Upper lobe of left lung (tissue), 6 donors: ENCODE measurements at regions not wholly inside any gene's neighbourhood (a gene's known extent, or its start where the extent isn't known, plus 50 kb on each side); places are given as distances from the start of the nearest gene placed in this dataset.

ENCODE experiments used
- ATAC-seq, 2 donors: fragments of 200-7000 bp; cut with Tn5 transposase; one replicate each; pipeline ENCODE4 v1.9.1; 2022; ENCODE audit warnings: mild to moderate bottlenecking in 2 of 2, moderate library complexity in 2 of 2; ENCODE audit not compliant: low FRiP score in 2 of 2
- DNase-seq, 2 donors: peaks; one replicate each; pipeline ENCODE4 v3.0.0-alpha.2; 2019 to 2020
- H3K27ac ChIP-seq, 4 donors: fragments of 200-600 bp; sonication (generic); one replicate each; pipeline ENCODE4 v1.5.1; 2016 to 2019
- H3K27me3 ChIP-seq, 4 donors: fragments of 200-600 bp; sonication (generic); one replicate each; pipeline ENCODE4 v1.5.1; 2017 to 2019
- H3K36me3 ChIP-seq, 4 donors: fragments of 200-600 bp; sonication (generic); one replicate each; pipeline ENCODE4 v1.5.1; 2016 to 2019
- H3K4me1 ChIP-seq, 4 donors: fragments of 200-600 bp; sonication (generic); one replicate each; pipeline ENCODE4 v1.5.1; 2018 to 2019
- H3K4me3 ChIP-seq, 4 donors: fragments of 200-600 bp; sonication (generic); one replicate each; pipeline ENCODE4 v1.5.1; 2017 to 2019; ENCODE audit warnings: mild to moderate bottlenecking in 2 of 4, moderate library complexity in 1 of 4
- H3K9me3 ChIP-seq, 4 donors: fragments of 200-600 bp; sonication (generic); one replicate each; pipeline ENCODE4 v1.5.1; 2018 to 2019
- EP300 ChIP-seq, 4 donors: sonication (generic); formaldehyde crosslinking; IDR thresholded peaks; one replicate each; pipeline ENCODE4 v1.5.1; 2017; ENCODE audit warnings: antibody characterized with exemption in 4 of 4, control low read depth in 2 of 4
- POLR2A ChIP-seq, 4 donors: fragments of 450-650 bp; IDR thresholded peaks; one replicate each; pipeline ENCODE4 v1.5.1; 2016 to 2017; ENCODE audit warnings: antibody characterized with exemption in 4 of 4, mild to moderate bottlenecking in 2 of 4
- POLR2AphosphoS5 ChIP-seq, 2 donors: sonication (generic); formaldehyde crosslinking; IDR thresholded peaks; one replicate each; pipeline ENCODE4 v1.5.1; 2017; ENCODE audit warnings: antibody characterized with exemption in 2 of 2
- WGBS, 2 donors: methylation state at CpG; one replicate each; pipeline ENCODE4 v1.1.5; 2017 to 2018; 5-methylcytosine and 5-hydroxymethylcytosine counted together
- TF ChIP-seq, protein P1 (sequence below), 6 experiments: fragments of 450-650 bp in 4 of 6; fragments of 200-600 bp in 2 of 6; sonication (generic) in 2 of 6; IDR thresholded peaks; one replicate each; pipeline ENCODE4 v1.5.1; 2016 to 2019; ENCODE audit warnings: antibody characterized with exemption in 6 of 6
- donor health status: DM: no; HTN: no; CAD: no; lungs with moderate emphysema.
- donor health status: DM: no; HTN: yes; CAD: no; lungs with severe emphysema.

DNA sequence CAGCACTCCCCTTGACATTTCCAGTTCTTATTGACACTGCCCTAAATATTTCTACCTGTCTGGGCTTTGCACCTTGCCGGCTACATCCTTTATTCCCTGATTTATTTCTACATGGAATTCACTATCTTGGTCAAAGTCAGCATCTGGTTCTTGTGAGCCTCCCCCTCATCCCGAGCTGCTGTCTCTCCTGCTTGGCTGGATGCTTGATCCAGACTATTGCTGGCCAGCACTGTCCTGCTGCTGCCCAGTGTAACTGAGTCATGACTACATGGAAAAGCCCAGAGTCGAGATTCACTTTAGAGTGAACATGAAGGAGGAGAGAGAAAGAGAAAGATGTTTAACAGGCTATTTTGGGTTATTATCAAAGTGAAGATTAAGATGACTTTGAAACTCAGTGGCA lies 142.2 kb downstream of the OPN5 start:
- no peaks in the 10 kb centered on the region for H3K27me3 ChIP-seq
- ATAC-seq (no peak), DNase-seq (no peak)
- no peaks in the 10 kb centered on the region for H3K4me1 ChIP-seq
- H3K4me3 ChIP-seq = no peak overlapping the region
- TF ChIP-seq EP300 (IDR thresholded peaks at IDR 0.05) (no peak), POLR2AphosphoS5 (IDR thresholded peaks at IDR 0.05) (no peak), POLR2A (IDR thresholded peaks at IDR 0.05) (no peak)
- TF ChIP-seq, protein P1, sequence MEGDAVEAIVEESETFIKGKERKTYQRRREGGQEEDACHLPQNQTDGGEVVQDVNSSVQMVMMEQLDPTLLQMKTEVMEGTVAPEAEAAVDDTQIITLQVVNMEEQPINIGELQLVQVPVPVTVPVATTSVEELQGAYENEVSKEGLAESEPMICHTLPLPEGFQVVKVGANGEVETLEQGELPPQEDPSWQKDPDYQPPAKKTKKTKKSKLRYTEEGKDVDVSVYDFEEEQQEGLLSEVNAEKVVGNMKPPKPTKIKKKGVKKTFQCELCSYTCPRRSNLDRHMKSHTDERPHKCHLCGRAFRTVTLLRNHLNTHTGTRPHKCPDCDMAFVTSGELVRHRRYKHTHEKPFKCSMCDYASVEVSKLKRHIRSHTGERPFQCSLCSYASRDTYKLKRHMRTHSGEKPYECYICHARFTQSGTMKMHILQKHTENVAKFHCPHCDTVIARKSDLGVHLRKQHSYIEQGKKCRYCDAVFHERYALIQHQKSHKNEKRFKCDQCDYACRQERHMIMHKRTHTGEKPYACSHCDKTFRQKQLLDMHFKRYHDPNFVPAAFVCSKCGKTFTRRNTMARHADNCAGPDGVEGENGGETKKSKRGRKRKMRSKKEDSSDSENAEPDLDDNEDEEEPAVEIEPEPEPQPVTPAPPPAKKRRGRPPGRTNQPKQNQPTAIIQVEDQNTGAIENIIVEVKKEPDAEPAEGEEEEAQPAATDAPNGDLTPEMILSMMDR (IDR thresholded peaks at IDR 0.05) = no peak
- no peaks in the 10 kb centered on the region for H3K36me3 ChIP-seq
- WGBS, 2 donors = 63 to 65% methylated on average over 3 of the region's 3 CpGs
- H3K27ac ChIP-seq = no peak overlapping the region
- H3K9me3 ChIP-seq = no peaks in the 10 kb centered on the region

DNA sequence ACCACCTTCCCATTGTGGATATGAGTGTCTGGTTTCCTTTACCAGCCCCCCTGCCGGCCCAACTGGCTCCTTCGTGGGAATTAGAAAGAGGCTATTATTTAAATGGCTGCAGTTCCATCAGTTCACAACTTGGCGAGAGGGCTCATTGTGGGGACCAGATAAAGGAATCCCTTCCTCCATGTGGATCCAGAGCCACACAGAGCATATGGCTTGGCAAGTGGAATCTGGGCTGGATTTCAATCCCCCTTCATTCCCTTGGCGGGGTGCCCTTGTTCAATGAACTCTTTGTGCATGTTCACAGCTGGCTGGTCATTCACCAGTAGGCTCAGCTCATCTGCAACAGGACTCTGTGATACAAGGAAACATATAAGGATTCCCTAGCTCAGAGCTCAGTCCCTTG lies 140.6 kb downstream of the OPN5 start:
- H3K36me3 ChIP-seq = no peaks in the 10 kb centered on the region
- H3K4me1 ChIP-seq = no peaks in the 10 kb centered on the region
- H3K27me3 ChIP-seq = no peaks in the 10 kb centered on the region
- DNase-seq (no peak), ATAC-seq (no peak)
- 63 to 80% methylated on average over 4 of the region's 4 CpGs for WGBS, 2 donors
- no peaks in the 10 kb centered on the region for H3K9me3 ChIP-seq
- H3K4me3 ChIP-seq = no peak overlapping the region
- TF ChIP-seq EP300 (IDR thresholded peaks at IDR 0.05) (no peak), POLR2AphosphoS5 (IDR thresholded peaks at IDR 0.05) (no peak), POLR2A (IDR thresholded peaks at IDR 0.05) (no peak)
- TF ChIP-seq, protein P1 (IDR thresholded peaks at IDR 0.05) = no peak
- H3K27ac ChIP-seq = no peak overlapping the region

DNA sequence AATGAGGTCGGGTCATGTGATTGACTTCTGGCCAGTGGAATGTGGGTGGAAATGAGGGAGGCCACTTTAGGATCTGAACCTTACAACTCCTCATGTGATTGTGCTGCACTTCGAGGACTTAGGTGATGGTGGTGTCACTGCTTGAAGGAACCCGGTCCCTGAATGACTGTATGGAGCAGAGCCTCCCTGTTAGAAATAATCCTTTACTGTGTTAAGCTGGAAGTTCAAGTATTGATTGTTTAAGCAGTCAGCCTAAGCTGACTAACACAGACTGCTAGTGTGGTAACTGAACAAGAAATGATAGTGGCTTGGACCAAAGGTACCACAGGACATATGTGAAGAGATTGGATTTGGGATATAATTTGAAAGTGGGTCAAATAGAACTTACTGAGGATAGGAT lies 138.0 kb downstream of the OPN5 start:
- H3K27me3 ChIP-seq = no peaks in the 10 kb centered on the region
- H3K9me3 ChIP-seq = no peaks in the 10 kb centered on the region
- no peak overlapping the region for H3K27ac ChIP-seq
- DNase-seq = no peak
- H3K4me1 ChIP-seq = no peaks in the 10 kb centered on the region
- TF ChIP-seq EP300 (IDR thresholded peaks at IDR 0.05) = no peak
- TF ChIP-seq POLR2AphosphoS5 (IDR thresholded peaks at IDR 0.05) = no peak
- TF ChIP-seq, protein P1 (IDR thresholded peaks at IDR 0.05) = no peak
- TF ChIP-seq POLR2A (IDR thresholded peaks at IDR 0.05) = no peak
- no peak for ATAC-seq
- H3K36me3 ChIP-seq = no peaks in the 10 kb centered on the region
- WGBS, 2 donors = 67 to 78% methylated on average over 3 of the region's 3 CpGs
- no peak overlapping the region for H3K4me3 ChIP-seq

DNA sequence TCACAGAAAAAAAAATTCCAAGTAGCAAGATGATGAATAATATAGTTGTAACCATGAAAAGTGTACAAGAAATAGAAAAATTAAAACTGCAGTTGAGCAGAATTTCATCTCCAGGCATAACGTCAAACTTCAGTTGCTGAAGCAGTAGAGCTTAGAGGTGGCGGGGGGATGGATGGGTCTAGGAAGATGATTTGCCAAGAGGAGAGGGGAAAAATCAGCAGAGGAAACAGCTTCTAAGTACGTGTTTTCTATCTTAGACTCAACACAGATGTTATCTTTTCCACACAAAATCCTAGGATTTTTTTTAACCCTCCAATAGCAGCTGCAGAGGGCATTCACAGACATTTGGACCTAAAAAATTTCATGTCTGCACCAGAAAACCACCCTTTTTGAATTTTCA lies 136.0 kb downstream of the OPN5 start:
- Histone ChIP-seq H3K36me3 (no peaks in the 10 kb centered on the region), H3K4me3 (no peak overlapping the region), H3K9me3 (no peaks in the 10 kb centered on the region), H3K27me3 (no peaks in the 10 kb centered on the region), H3K27ac (no peak overlapping the region), H3K4me1 (no peaks in the 10 kb centered on the region)
- WGBS, 2 donors = 60 to 63% methylated on average over 3 of the region's 3 CpGs
- TF ChIP-seq EP300 (IDR thresholded peaks at IDR 0.05) (no peak), POLR2AphosphoS5 (IDR thresholded peaks at IDR 0.05) (no peak), POLR2A (IDR thresholded peaks at IDR 0.05) (no peak)
- TF ChIP-seq, protein P1 (IDR thresholded peaks at IDR 0.05) = no peak
- ATAC-seq = no peak
- no peak for DNase-seq

DNA sequence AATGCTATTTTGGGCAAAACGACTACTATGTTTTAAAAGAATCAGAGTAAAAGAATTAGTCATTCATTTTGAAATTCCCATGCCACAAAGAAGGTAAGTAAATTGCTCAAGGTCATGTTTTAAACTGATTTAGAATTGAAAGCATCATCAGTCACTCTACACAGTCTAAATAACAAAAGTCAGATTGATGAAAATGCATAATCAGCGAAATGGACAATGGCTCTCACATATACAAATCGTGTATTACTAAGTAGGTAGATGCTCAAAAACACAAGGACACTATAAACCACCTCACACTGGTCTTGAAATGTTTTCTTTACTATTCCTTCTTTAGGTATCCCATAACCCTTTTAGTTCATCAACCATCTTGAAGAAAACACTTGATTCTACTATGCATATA lies 135.4 kb downstream of the OPN5 start:
- Histone ChIP-seq H3K9me3 (no peaks in the 10 kb centered on the region), H3K4me1 (no peaks in the 10 kb centered on the region), H3K27me3 (no peaks in the 10 kb centered on the region), H3K27ac (no peak overlapping the region), H3K4me3 (no peak overlapping the region), H3K36me3 (no peaks in the 10 kb centered on the region)
- ATAC-seq (no peak), DNase-seq (no peak)
- 85 to 86% methylated on average over 3 of the region's 3 CpGs for WGBS, 2 donors
- TF ChIP-seq EP300 (IDR thresholded peaks at IDR 0.05) (no peak), POLR2AphosphoS5 (IDR thresholded peaks at IDR 0.05) (no peak), POLR2A (IDR thresholded peaks at IDR 0.05) (no peak)
- TF ChIP-seq, protein P1 (IDR thresholded peaks at IDR 0.05) = no peak
